ENCODE measurements at regions not wholly inside any gene's neighbourhood (a gene's known extent, or its start where the extent isn't known, plus 50 kb on each side); places are given as distances from the start of the nearest gene placed in this dataset.
A peak's percentile ranks its signal among the peaks of the same experiment; 100 is the strongest.

GRCh38 chr2:113827426-113827825, 62.5 kb upstream of the ACTR3 start (continued):
- no peak for TF ChIP-seq REST (IDR thresholded peaks at IDR 0.05; ENCODE audit: unreplicated experiment)
- no peak for TF ChIP-seq POLR2AphosphoS5 (IDR thresholded peaks at IDR 0.05; ENCODE audit: low read depth)
- TF ChIP-seq EZH2phosphoT487 (IDR thresholded peaks at IDR 0.05; ENCODE audit: unreplicated experiment) = no peak
- no peak for TF ChIP-seq EZH2 (IDR thresholded peaks at IDR 0.05; ENCODE audit: low read depth, unreplicated experiment)
- no peak for TF ChIP-seq ETS1 (IDR thresholded peaks at IDR 0.05)
- no peak for TF ChIP-seq CTCF (conservative IDR thresholded peaks at IDR 0.05; ENCODE audit: low read depth in 2 of 2)
- TF ChIP-seq JUNB (IDR thresholded peaks at IDR 0.05; ENCODE audit: unreplicated experiment) = no peak
- TF ChIP-seq ZNF114 (CRISPR knock-in tag; IDR thresholded peaks at IDR 0.05) = no peak
- TF ChIP-seq ZNF331 (CRISPR knock-in tag; IDR thresholded peaks at IDR 0.05; ENCODE audit: low read depth) = no peak
- TF ChIP-seq CREB1 (CRISPR knock-in tag; IDR thresholded peaks at IDR 0.05; ENCODE audit: low read depth) = no peak
- TF ChIP-seq STAT1 (IDR thresholded peaks at IDR 0.05; ENCODE audit: unreplicated experiment) = no peak

GRCh38 chr2:113826346-113827285, 63.3 kb upstream of the ACTR3 start:
- Histone ChIP-seq H3K4me3 (no peak overlapping the region), H3K4me1 (ENCODE audit: insufficient read depth) (no peaks in the 10 kb centered on the region), H3K36me3 (ENCODE audit: insufficient read depth) (no peaks in the 10 kb centered on the region), H3K79me2 (replicated peaks; ENCODE audit: insufficient read depth) (no peaks in the 10 kb centered on the region), H4K20me1 (replicated peaks; ENCODE audit: insufficient read depth) (no peaks in the 10 kb centered on the region), H3F3A (replicated peaks; ENCODE audit: low read depth) (no peaks in the 10 kb centered on the region), H3K9me2 (ENCODE audit: insufficient read depth) (0 out of 2 replicates have a peak, but pooled peaks cover 5% of the 10 kb centered on the region), H3K27me3 (ENCODE audit: insufficient read depth) (no peaks in the 10 kb centered on the region), H3K4me2 (no peak overlapping the region), H2AFZ (no peak overlapping the region), H3K27ac (ENCODE audit: low read depth) (no peak overlapping the region)
- Mint-ChIP-seq H3K36me3 (ENCODE audit: low read depth) (no peaks in the 10 kb centered on the region), H3K27ac (no peak overlapping the region), H3K27me3 (ENCODE audit: insufficient read depth, low read depth, poor library complexity) (peaks cover 5% of the 10 kb centered on the region), H3K4me3 (no peak overlapping the region), H3K9me3 (no peaks in the 10 kb centered on the region), H3K4me1 (peaks cover 9% of the 10 kb centered on the region)
- ATAC-seq = peak; percentile 93
- DNase-seq (ENCODE audit: low spot score) = peak; percentile 64
- TF ChIP-seq CTCF (conservative IDR thresholded peaks at IDR 0.05; ENCODE audit: low read depth in 2 of 2) = no peak
